HT-29 (cell line): ENCODE measurements at regions not wholly inside any gene's neighbourhood (a gene's known extent, or its start where the extent isn't known, plus 50 kb on each side); places are given as distances from the start of the nearest gene placed in this dataset.
"Not testable (repeated sequence)": the region's sequence is repeated elsewhere in the genome, so short reads cannot be mapped to it uniquely, and the experiment has no call there.

Experiments
- DNase-seq: peaks from one replicate; pipeline ENCODE4 v3.0.0-alpha.2; 2015; ENCODE audit warnings: low spot score

DNA sequence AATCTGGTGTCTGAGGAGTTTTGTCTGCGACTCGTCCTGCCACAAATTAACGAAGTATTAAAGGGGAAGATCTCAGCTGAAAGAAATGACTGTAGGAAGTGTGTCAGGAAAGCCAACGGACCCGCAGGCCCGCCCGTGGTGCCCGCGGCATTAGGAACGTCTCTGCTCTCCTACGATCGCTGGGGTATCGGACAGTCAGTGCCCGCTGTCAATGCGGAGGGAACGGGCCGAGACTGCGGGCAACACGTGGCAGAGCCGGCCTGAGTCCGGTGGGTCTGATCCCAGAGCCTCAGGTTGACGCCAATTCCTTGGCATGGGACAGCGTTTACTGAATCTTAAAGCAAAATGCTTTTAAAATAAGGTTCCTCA, 128.7 kb downstream of the KBTBD2 start:
- no peak for DNase-seq

DNA sequence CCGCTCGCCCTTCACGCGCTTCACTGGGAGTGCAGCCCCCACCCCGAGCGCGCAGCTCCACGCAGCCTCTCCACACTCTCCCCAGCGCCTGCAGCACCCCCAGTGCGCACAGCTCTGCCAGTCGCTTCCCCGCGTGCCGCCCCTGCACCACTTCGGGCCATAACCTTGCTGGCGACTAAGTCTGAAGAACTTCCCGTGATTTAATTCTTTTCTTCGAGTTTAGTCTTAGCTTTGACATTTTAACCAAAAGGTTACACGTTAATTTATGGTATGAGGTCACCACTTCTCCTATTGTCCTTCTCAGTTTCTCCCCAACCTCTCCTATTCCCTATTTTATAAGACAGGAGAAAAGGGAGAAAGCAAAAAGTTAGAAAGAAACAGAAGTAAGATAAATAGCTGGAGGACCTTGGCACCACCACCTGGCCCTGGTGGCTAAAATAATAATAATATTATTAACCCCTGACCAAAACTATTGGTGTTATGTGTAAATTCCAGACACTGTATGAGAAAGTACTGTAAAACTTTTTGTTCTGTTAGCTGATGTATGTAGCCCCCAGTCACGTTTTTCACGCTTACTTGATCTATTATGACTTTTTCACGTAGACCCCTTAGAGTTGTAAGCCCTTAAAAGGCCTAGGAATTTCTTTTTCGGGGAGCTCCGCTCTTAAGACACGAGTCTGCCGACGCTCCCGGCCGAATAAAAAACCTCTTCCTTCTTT, 129.2 kb downstream of the KBTBD2 start:
- not testable (repeated sequence) for DNase-seq

DNA sequence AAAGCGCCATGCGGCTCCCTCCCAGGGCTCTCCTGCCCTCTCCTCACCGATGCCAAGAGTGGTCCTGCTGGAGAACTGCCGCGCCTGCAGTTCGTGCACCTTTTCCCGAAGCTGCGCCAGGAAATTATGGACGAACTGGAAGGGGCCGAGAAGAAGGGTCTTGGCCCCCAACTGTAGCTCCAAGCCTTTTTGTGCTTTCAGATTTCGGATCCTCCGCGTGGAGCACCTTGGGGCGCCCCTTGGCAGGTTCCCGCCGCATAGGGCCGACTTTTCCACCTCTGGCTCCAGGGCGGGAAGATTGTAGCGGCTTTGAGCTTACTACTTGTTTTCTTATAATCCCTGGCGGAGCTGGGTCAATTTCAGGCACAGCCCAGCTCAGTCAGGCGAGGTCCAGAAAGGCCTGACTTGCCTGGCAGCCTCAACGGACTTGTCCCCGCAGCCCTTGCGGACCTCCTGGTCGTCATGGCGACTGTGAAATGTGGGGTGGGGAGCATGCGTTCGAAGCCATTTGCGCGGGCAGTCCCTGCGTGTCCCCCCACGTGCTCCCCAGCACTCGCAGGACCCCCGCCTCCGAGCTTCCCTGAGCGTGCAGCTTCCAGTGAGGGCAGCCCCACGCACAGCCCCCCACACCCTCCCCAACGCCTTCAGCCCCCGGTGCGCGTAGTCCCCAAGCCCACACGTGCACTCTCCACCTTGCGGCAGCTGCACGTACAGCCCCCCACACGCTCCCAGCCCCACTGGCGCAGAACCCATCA, 129.9 kb downstream of the KBTBD2 start:
- no peak for DNase-seq

DNA sequence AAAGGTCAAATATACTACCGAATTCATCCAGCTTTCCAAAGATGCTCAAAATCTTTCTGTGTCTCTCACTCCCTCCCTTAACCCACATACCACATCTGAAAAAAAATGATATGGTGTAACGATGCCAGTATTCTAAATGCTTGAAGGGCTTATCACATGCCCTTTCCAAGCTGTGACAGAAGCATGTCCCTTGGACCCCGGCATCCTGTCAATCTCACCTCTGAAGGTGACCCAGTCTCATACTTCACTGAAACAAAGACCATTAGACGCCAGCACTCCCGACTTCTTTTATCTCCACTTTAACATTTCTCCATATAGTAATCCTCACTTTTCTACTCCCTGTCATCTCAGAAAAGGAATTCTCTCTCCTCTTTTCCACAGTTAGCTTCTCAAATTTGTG, 130.8 kb downstream of the KBTBD2 start:
- not testable (repeated sequence) for DNase-seq

DNA sequence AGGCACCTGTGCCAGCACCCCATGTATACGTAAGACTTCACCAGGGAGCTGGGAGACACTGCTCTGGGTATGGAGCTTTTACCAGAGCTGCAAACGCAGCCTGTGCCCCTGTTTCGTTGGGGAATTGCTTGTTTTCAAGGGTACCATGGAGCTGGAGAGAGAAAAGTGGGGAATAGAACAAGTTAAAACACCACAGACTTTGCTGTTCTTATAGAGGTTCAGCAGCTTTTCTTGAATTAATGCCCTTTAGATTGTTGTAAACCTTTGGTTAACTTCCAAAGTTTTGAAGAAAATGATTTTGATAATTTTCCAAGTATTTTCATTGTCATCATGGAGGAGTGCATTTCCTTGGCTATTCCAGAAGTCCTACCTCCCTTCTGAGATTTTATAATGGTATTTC, 131.7 kb downstream of the KBTBD2 start:
- DNase-seq: not testable (repeated sequence)

DNA sequence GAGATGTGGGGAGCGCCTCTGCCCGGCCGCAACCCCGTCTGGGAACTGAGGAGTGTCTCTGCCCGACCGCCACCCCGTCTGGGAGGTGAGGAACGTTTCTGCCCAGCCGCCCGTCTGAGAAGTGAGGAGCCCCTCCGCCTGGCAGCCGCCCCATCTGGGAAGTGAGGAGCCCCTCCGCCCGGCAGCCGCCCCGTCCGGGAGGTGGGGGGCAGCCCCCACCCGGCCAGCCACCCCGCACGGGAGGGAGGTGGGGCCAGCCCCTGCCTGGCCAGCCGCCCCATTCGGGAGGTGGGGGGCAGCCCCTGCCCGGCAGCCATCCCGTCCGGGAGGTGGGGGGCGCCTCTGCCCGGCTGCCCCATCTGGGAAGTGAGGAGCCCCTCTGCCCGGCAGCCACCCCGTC, 137.7 kb downstream of the KBTBD2 start:
- not testable (repeated sequence) for DNase-seq

DNA sequence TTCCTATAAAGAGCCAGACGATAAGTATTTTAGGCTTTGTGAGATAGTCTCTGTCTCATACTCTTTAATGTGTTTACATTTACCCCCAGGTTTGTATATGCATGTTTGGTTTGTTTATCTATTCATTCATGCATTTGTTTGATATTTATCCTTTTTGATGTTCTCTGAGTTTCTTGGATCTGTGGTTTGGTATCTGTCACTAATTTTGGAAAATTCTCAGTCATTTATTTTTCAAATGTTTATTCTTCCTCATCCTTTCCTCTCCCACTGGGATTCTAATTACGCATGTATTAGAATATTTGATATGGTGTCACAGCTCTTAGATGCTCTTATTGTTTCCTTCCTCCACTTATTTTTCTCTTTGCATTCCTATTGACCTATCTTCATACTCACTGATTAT, 143.2 kb downstream of the KBTBD2 start:
- not testable (repeated sequence) for DNase-seq

DNA sequence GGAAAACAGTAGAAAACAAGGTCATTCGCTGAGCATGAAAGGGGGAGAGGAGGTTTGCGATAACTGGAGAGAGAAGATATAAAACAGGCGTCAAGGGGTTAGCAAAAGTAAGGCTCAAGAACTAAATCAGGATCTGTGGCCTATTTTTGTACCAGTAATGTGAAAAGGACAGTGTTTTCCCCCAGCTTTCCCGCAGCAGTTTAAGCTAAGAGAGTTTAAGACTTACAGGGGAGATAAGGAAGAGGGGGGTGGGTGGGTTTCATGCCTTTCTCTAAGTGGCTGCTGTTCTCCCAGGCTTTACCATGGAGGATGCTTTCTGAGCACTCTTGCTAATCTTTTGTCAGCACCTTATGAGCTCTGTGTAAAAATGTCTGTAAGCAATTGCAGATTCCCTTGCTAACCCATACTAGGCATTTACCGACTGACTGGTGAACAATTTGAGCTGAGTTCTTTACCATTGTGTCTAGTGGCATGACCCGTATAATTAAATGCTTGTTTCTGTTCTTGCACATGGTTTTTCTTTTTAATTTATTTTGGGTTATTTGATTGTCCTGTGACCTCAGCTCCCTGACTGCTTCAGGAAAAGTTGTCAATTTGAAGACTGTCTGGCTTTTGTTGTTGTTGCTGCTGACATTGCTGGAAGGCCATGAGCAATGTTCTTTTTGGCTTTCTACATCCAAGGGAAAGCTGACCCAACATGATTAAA, 144.0 kb downstream of the KBTBD2 start:
- DNase-seq: not testable (repeated sequence)

DNA sequence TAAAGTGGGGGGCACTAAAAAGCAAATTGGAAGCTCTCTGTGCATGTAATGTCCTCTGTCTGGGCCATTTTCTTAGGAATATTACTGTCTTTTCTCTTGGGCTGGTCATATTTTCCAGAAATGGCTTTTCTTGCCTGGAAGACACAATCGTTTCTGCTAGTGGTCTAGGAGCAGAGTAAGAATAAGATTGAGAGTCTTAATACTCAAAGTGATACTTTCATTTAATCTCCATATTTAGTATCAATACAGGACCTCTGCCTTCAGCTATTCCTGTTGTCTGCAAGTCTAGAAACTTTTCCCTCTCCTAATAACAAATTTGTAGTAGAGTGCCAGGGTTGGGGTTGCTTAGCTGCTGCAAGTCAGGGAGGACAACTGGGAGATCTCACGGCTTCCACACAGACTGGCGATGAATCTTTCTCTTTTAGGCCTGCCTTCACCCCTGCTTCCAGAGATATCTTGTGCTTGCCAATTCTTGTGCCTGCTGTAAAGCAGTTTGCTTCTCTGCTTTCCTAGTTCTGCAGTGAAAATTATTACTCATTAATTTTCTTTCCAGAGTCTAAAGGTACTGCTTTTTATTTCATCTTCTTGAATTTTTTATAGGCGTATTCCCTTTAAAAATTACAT, 149.6 kb downstream of the KBTBD2 start:
- not testable (repeated sequence) for DNase-seq

DNA sequence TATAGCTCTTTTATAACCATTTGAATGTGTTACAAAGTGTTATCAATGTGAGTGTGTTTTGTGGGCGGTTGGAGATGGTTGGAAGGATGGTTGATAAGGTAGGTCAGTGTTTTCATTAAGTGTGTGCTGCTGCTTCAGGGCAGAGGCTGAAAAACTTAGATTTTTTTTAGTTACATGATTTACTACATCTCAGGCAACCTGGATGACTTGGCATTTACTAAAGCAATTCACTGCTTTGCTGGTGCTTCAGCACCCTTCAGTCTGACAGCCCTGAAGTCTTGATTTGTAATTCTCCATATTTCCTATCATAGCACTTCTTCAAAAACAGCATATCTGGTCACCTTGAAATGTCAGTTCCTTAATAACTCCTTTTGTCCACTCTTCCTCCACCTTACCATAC, 151.8 kb downstream of the KBTBD2 start:
- not testable (repeated sequence) for DNase-seq

DNA sequence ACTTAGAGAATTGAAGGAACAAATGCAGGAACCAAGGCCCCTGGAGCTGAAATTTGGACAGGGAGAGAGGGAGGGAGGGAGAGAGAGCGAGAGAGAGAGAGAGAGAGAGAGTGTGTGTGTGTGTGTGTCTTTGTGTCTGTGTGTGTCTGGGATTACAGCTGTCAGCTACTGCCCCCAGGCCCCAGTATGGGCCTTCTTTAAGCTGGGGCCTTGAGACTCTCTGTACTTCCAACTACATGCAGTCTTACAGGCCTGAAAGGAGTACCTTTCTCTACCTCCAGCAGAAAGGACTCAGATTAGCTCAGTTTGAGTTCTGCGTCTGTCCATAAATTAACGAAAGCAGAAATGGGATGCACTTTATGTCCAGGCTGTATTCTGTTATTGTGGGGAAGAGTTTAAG, 153.2 kb downstream of the KBTBD2 start:
- DNase-seq: not testable (repeated sequence)

DNA sequence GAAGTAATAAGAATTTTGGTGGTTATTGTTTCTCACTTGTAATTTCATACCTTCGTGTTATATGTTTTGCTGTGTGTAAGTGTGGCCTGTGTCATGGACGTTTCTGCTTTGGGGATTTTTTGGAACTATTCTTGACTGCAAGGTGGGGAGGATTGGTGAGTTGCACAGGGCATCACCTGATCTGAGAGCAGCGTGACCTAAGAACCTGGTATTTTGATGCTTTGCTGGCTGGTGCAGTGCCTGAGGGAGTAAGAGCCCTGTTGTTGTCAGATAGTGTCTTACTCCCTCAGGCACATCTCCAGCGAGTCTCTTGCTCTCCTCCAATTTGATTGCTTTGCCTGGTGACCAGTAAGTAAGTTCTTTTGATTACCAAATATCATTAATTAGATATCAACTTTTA, 158.8 kb downstream of the KBTBD2 start:
- DNase-seq: not testable (repeated sequence)

DNA sequence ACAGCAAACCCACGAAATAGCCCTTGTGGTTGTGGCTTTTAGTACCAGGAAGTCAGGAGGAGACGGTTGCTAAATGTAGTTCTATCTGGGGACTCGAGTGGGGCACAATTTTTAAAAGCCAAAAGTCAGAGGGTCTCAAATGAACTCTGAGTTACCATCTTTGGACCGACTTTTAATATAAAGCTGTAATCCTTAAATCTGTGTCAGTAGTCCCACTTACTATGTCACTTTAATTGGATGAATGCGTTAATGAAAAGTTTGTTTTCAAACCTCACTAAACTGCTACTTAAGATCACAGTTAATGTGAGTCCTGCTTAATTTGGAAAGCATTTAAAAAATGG, 162.3 kb downstream of the KBTBD2 start:
- peak; percentile 51 for DNase-seq

DNA sequence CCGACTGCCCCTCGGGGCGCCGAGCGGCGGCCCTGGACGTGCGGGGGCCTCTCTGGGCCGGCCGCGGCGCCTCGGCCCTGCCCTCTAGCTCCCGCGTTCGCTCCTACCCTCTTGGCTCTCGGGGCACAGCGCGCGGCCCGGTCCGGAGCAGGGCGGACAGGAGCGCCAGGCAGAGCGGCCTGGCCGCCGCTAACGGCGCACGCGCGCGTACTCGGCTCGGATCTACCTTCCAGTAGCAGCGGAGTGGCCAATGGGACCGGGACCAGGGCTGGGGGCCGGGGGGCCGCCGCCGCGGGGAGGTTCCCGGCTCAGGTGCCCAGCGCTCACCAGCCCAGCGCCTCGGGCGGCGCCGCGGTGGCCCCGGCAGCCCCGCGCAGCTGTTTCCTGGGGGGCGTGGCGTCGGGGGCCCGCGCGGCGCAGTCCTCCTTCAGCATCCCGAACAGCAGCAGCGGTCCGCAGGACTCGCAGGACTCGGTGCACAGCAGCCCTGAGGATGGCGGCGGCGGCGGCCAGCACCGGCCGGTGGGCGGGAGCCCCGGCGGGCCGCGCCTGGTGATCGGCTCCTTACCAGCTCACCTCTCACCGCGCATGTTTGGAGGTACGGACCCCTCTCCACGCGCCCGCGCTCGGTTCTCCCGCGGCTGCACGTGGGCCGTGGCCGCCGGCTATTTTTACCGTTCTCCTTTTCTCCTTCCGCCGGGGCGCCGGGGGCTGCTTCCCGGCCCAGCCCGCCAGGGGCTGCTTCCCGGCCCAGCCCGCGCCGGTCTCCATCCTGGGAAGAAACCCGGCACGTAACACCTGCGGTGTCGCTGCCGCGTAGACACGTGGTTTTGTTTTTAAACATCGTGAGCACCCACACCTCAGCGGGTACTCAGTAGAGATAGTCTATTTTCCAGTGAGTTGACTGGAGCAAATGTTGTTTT, 162.9 kb downstream of the KBTBD2 start:
- DNase-seq: peak; percentile 71

DNA sequence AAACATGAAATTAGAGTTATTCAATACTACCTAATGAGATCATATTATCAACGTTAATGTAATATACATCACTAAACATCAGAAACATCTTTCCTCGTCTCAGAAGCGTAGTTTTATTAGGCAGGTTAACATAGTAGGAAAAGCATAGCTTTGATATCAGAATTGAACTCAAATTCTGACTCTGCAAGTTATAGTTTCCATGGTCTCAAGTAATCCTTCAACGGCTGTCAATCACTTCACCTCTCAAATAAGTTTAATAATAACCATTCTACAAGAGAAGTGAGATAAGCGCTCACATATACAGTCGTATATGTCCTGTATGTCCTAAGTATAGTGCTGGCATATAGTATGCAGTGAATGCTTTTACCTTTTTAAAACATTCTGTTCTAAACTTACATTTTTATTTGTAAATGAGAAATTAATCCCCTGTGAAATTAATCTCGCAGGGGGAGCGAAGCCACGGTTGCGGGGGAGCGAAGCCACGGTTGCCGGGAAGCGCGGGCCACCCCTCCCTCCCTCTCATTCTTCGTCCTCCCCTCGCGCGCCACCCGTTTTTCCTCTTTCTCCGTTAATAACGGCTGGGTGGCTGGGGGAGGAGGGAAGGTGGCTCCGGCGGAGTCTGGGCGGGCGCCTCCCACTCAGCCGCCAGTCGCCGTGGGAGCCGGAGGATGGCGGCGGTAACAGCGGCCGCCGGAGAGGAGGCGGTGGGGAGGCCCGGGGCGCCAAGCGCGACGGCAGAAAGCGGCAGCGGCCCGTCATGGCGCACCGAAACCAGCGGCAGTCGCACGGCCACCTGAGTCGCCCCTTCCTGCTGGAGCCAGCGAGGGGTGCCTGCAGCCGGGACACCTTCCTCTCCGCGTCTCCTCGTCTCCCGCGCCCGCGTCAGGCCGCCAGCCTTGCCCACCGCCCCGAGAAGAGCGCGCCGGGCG, 163.8 kb downstream of the KBTBD2 start:
- peak; percentile 66 for DNase-seq

DNA sequence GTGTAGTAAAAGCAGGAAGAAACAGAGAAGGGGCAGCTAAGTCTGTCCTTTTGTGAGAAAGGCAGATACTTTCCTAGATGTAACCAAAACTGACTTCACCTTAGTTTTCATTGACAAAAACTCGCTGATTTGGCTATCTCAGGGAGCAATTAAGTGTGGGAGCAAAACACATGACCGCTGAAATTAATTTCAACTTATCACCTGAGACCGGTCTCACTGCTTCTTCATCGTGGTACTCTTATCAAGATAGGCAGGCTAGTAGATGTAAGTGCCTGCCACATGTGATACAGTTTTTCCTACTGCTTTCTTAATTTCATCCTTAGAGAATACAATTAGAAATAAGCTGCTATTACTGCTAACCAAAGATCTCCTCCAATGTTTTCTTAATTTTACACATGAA, 168.7 kb downstream of the KBTBD2 start:
- not testable (repeated sequence) for DNase-seq

DNA sequence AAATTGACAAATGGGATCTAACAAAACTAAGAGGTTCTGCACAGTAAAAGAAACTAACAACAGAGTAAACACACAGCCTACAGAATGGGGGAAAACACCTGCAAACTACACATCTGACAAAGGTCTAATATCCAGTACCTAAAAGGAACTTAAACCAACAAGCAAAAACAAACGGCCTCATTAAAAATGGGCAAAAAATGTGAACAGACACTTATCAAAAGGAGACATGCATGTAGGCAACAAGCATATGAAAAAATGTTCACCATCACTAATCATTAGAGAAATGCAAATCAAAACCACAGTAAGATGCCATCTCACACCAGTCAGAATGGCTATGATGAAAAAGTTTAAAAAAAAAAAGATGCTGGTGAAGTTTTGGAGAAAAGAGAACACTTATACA, 197.4 kb downstream of the KBTBD2 start:
- DNase-seq: no peak

DNA sequence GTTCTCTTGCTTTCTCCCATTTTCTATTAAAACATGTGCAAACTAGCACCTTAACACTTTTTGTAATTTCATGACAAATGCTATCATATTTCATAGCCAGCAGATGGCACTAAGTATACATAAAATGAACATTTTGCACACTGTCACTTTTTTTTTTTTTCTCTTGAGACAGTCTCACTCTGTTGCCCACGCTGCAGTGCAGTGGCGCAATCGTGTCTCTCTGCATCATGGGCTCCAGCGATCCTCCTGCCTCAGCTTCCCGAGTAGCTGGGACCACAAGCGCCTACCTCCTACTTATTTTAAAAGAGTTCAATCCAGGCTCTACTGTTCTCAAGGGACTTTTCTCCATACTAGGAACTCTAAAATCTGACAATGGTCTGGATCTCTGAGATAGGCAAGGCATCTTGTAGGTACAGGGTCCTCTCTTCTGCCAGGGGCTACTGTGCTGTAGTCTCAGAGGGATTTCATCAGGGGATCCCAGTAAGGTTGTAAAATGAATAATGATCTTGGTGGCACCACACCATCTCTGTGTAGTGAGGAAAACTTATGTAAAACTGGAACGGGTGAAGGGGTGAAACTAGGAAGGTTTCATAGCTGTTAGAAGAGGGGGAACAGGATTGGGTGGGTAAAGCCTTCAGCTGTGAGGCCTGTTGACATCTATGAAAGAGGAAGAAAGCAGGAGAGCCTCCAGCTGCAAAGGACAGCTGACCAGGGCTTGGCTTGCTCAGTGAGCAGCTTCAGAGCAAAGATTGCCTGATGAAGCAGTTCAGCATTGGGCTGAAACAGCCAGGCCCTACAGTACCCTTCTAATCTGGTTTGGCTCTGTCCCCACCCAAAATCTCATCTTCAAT, 196.9 kb downstream of the AVL9 start:
- DNase-seq: peak; percentile 42

DNA sequence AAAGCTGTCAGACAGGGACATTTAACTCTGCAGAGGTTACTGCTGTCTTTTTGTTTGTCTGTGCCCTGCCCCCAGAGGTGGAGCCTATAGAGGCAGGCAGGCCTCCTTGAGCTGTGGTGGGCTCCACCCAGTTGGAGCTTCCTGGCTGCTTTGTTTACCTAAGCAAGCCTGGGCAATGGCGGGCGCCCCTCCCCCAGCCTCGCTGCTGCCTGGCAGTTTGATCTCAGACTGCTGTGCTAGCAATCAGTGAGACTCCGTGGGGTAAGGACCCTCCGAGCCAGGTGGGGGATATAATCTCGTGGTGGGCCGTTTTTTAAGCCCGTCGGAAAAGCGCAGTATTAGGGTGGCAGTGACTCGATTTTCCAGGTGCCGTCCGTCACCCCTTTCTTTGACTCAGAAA, 192.8 kb downstream of the AVL9 start:
- not testable (repeated sequence) for DNase-seq
